Activated CD8-positive, alpha-beta T cell treated with anti-CD3 and anti-CD28 coated beads, Interleukin-2, amount 10 ng/mL, durations not matched to agents 7 days and 5 days (primary cell): ENCODE measurements at regions not wholly inside any gene's neighbourhood (a gene's known extent, or its start where the extent isn't known, plus 50 kb on each side); places are given as distances from the start of the nearest gene placed in this dataset.

ENCODE experiments used
- ATAC-seq: fragments of 150-1000 bp; cut with Tn5 transposase; one replicate; pipeline ENCODE4 v1.10.0; 2021; ENCODE audit warnings: moderate library complexity
- CTCF ChIA-PET: fragments of 350-600 bp; sonication (Branson Sonifier 250); formaldehyde crosslinking; loops from one replicate; lab custom pipeline; 2021; ENCODE audit warnings: antibody characterized with exemption; lab: Charles Lee
- POLR2A ChIA-PET: fragments of 350-600 bp; sonication (Branson Sonifier 250); formaldehyde crosslinking; loops from one replicate; lab custom pipeline; 2021; ENCODE audit warnings: antibody characterized with exemption; lab: Charles Lee
- DNase-seq: peaks from one replicate; pipeline ENCODE4 v3.0.0-alpha.2; 2020
- H3K27ac Mint-ChIP-seq: one replicate; pipeline ENCODE4 v1.8.0; 2021; ENCODE audit warnings: mild to moderate bottlenecking, mixed read lengths
- H3K27me3 Mint-ChIP-seq: one replicate; pipeline ENCODE4 v1.8.0; 2021; ENCODE audit warnings: low read depth, mixed read lengths
- H3K36me3 Mint-ChIP-seq: one replicate; pipeline ENCODE4 v1.8.0; 2021; ENCODE audit warnings: low read depth, mixed read lengths
- H3K4me1 Mint-ChIP-seq: one replicate; pipeline ENCODE4 v1.8.0; 2021; ENCODE audit warnings: low read depth, mixed read lengths
- H3K4me3 Mint-ChIP-seq: one replicate; pipeline ENCODE4 v1.8.0; 2021; ENCODE audit warnings: mild to moderate bottlenecking, mixed read lengths
- H3K9me3 Mint-ChIP-seq: one replicate; pipeline ENCODE4 v1.8.0; 2022; ENCODE audit warnings: mixed read lengths; ENCODE audit not compliant: insufficient read depth

DNA sequence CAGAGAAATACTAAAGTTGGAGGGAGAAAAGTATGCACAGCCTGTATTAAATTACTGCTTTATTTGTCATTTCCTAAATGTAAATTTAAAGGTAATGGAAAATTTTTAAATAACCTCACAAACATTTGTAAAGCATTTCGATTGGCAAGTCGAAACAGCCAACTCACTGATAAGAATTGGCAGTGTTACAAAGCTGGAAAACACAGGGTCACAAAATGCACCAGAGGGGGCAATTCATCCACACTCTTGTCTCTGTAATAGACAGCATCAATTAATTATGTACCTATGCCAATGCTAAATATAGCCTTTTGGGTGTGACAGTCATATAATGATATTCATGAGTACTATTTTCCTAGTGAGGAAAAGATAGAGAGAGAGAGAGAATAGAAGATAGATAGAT, 140.6 kb upstream of the PRLR start:
- H3K27ac Mint-ChIP-seq: no peak overlapping the region
- no peaks in the 10 kb centered on the region for H3K9me3 Mint-ChIP-seq
- no peaks in the 10 kb centered on the region for H3K36me3 Mint-ChIP-seq
- CTCF ChIA-PET: no interaction called here
- DNase-seq (no peak), ATAC-seq (no peak)
- no peaks in the 10 kb centered on the region for H3K4me1 Mint-ChIP-seq
- H3K4me3 Mint-ChIP-seq: no peak overlapping the region
- H3K27me3 Mint-ChIP-seq: peaks cover 2% of the 10 kb centered on the region
- POLR2A ChIA-PET: no interaction called here

DNA sequence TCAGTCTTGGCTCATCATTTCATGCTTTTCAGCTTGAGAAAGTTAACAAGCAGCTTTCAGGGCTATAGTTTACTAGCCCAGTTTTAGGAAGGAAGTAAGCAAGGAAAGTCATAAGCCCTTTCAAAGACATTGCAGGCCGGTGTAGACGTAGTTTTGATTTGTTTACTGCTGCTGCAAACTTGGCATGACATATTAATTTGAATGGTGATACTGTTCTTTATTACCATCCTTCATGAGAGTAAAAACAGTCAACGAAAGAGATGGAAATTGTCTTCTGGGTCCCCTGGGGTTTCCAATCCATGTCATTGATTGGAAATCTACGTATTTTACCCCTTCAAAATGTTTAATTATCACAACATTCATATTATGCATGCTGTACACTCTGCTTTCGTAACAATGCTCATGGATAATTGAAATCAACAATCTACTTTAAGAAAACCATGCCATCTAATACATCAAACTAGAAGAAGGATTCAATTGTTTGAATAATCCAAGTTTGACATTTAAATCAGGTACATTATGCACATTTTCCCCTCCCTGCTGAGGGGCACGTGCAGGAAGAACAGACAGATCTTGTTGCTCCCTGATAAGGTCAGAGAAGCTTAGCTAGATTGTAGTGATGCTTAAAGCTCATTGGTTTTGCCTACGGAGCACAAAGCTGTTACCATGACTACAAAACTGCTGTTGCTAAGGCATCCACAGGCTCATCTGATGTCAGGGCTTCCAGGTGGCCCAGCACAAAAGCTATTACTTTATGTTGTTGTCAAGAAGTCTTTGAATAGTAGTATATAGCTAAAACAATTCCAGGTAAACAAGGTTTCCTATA, 139.9 kb upstream of the PRLR start:
- no peak overlapping the region for H3K4me3 Mint-ChIP-seq
- no peaks in the 10 kb centered on the region for H3K4me1 Mint-ChIP-seq
- H3K27me3 Mint-ChIP-seq: peaks cover 2% of the 10 kb centered on the region
- no peak for ATAC-seq
- no peak overlapping the region for H3K27ac Mint-ChIP-seq
- H3K36me3 Mint-ChIP-seq: no peaks in the 10 kb centered on the region
- POLR2A ChIA-PET: no interaction called here
- H3K9me3 Mint-ChIP-seq: no peaks in the 10 kb centered on the region
- CTCF ChIA-PET: no interaction called here
- DNase-seq: no peak

DNA sequence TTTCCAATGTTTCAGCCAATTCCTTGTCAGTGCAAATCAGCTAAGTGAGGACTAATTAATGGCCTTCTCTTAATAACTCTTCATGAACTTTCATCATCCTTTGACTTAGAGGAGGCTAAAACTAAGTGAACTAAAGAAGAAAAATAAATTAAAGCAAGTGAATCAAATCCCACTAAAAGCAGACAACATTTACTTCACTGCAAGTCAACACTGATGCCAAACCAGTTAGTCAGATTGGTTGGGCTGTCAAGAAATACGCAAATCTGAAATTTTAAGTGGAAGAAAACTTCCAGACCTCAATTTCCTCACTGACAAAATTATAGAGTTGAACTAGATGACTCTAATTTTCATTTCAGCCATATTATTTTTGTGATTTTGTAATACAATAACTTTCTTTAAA, 137.2 kb upstream of the PRLR start:
- peaks cover 2% of the 10 kb centered on the region for H3K27me3 Mint-ChIP-seq
- no peaks in the 10 kb centered on the region for H3K9me3 Mint-ChIP-seq
- ATAC-seq (no peak), DNase-seq (no peak)
- CTCF ChIA-PET: no interaction called here
- no peak overlapping the region for H3K4me3 Mint-ChIP-seq
- POLR2A ChIA-PET: no interaction called here
- no peaks in the 10 kb centered on the region for H3K4me1 Mint-ChIP-seq
- H3K27ac Mint-ChIP-seq: no peak overlapping the region
- H3K36me3 Mint-ChIP-seq: no peaks in the 10 kb centered on the region

DNA sequence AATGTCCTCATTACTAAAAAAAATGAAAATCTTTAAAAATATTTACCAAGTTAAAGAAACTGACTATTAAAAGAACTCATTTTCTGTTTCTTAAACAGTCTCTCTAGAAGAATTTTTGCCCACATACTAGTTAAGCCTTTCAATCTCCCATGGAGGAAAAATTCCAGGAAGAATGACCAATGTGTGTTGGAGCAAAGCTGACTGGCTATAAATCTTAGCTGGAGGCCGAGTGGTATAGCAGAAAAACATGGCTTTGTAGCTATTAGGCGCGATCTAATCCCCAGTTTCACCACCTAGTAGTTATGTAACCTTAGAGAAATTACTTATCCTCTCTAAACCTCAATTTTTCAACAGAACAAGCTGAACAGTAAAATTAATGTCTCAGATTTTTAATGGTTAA, 135.5 kb upstream of the PRLR start:
- peaks cover 2% of the 10 kb centered on the region for H3K27me3 Mint-ChIP-seq
- DNase-seq: no peak
- no peak overlapping the region for H3K27ac Mint-ChIP-seq
- H3K4me1 Mint-ChIP-seq: no peaks in the 10 kb centered on the region
- no peaks in the 10 kb centered on the region for H3K36me3 Mint-ChIP-seq
- CTCF ChIA-PET: no interaction called here
- H3K9me3 Mint-ChIP-seq: no peaks in the 10 kb centered on the region
- POLR2A ChIA-PET: no interaction called here
- no peak for ATAC-seq
- H3K4me3 Mint-ChIP-seq: no peak overlapping the region

DNA sequence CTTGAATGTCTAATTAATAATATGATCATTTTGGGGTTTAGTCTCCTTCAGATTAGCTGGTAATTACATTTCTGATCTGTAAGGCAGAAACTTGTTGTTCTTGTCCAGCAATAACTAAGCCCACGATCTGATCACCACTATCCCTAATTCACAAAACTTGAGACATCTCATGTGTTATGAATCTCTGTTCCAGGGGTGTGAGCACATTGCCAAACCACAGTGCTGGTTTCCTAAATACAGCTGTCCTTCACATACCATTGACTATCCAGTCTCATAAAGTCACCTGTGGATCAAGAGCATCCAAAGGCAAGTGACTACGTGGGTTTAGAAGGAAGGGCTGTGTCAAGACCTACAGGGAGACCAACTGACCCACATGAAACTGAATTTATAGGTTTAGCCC, 134.1 kb upstream of the PRLR start:
- CTCF ChIA-PET: interaction anchor here (0.6 kb wide), 1 partner anchor 42 kb away, joined by 3 read pairs; no protein-coding TSS in a partner anchor
- POLR2A ChIA-PET: no interaction called here
- Mint-ChIP-seq H3K9me3 (no peaks in the 10 kb centered on the region), H3K27ac (no peak overlapping the region), H3K4me3 (no peak overlapping the region), H3K27me3 (peaks cover 2% of the 10 kb centered on the region), H3K36me3 (no peaks in the 10 kb centered on the region), H3K4me1 (no peaks in the 10 kb centered on the region)
- no peak for DNase-seq
- ATAC-seq: no peak

DNA sequence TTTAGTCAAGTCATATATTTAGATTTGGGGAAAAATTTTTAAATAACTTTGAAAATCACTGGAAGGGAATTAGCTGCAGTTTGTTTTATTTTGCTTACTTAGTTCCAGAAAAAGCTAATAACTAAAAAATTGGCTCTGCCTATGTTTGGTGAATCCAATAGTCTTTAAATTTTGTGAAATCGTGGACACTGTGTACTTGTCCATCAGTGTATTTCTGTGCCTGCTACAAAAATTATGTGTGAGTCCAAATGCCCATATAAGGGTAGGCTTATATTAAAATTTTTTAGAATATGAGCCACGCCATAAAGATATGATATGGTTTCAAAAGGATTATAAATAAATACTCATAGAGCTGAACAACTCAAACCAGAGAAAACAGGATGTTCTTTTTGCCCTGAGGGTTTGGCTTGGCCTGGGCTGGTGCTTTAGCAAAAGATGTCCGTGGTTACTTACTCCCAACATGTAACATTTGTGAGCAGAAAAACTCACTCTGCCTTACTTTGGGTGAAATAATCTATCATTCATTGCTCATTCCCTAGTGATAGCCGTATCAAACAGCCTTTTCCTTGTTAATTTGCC, 133.2 kb upstream of the PRLR start:
- no peak overlapping the region for H3K27ac Mint-ChIP-seq
- DNase-seq (no peak), ATAC-seq (no peak)
- POLR2A ChIA-PET: no interaction called here
- no peaks in the 10 kb centered on the region for H3K4me1 Mint-ChIP-seq
- H3K36me3 Mint-ChIP-seq: no peaks in the 10 kb centered on the region
- CTCF ChIA-PET: interaction anchor here (0.6 kb wide), 1 partner anchor 42 kb away, joined by 3 read pairs; no protein-coding TSS in a partner anchor
- no peaks in the 10 kb centered on the region for H3K9me3 Mint-ChIP-seq
- no peak overlapping the region for H3K4me3 Mint-ChIP-seq
- H3K27me3 Mint-ChIP-seq: peaks cover 2% of the 10 kb centered on the region

DNA sequence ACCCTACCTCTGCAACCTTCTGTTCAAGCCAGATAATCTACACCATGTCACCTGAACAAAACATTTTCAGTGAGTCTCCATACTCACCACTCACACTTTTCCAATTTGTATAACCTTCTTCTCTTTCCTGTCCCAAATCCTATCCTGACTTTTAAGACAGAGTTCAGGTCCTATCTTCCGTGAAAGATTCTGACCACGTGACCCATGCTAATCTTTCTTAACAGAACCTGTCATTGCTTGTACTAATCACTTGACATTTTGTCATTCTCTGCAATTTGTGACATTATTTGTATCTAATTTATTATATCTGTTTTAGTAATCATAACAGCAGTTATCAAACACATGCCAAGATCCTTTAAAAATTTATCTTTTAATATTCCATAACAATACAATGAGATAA, 132.5 kb upstream of the PRLR start:
- no peak for ATAC-seq
- H3K36me3 Mint-ChIP-seq: no peaks in the 10 kb centered on the region
- ChIA-PET POLR2A (no interaction called here), CTCF (no interaction called here)
- no peak for DNase-seq
- peaks cover 2% of the 10 kb centered on the region for H3K27me3 Mint-ChIP-seq
- H3K4me3 Mint-ChIP-seq: no peak overlapping the region
- no peak overlapping the region for H3K27ac Mint-ChIP-seq
- no peaks in the 10 kb centered on the region for H3K4me1 Mint-ChIP-seq
- no peaks in the 10 kb centered on the region for H3K9me3 Mint-ChIP-seq

DNA sequence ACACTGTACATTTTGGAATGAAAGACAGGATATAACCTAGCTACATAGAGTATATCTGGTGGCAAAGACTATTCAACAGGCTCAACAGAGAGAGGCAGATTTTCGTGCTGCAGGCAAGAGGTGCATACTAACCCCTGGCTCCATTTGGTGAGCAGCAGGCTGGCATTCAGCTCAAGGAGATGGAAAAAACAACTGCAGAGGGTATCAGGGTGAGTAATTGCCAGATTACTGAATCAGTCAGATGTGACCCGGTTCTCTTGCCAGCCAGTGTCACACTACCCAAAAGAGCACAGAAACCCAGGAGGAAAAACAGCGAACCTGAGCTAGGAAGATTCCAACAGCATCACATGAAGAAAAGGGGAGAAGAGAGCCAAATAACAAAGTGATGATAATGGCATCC, 130.4 kb upstream of the PRLR start:
- POLR2A ChIA-PET: no interaction called here
- ATAC-seq (no peak), DNase-seq (no peak)
- no peaks in the 10 kb centered on the region for H3K4me1 Mint-ChIP-seq
- H3K4me3 Mint-ChIP-seq: no peak overlapping the region
- CTCF ChIA-PET: no interaction called here
- H3K9me3 Mint-ChIP-seq: no peaks in the 10 kb centered on the region
- no peaks in the 10 kb centered on the region for H3K36me3 Mint-ChIP-seq
- H3K27me3 Mint-ChIP-seq: no peaks in the 10 kb centered on the region
- H3K27ac Mint-ChIP-seq: no peak overlapping the region

DNA sequence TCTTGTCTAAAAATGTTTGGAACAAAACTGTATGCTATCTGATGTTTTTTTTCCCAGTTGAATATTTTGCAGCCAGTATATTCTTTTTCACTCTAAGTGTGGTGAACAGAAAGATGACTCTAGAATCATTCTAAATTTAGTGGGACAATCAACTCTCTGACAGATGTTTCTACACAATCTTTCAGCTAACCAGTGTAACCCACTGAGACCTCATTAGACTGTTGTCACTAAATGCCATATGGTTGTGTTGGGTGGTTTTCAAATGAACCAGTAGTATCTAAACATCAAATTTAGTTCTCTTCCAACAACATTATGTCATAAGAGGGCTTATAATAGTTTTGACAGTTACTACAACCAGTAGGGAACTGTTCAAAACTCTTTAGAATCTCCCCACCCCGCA, 129.6 kb upstream of the PRLR start:
- no peaks in the 10 kb centered on the region for H3K36me3 Mint-ChIP-seq
- ATAC-seq (no peak), DNase-seq (no peak)
- POLR2A ChIA-PET: no interaction called here
- no peaks in the 10 kb centered on the region for H3K4me1 Mint-ChIP-seq
- H3K9me3 Mint-ChIP-seq: no peaks in the 10 kb centered on the region
- no peak overlapping the region for H3K27ac Mint-ChIP-seq
- H3K27me3 Mint-ChIP-seq: no peaks in the 10 kb centered on the region
- CTCF ChIA-PET: no interaction called here
- no peak overlapping the region for H3K4me3 Mint-ChIP-seq

DNA sequence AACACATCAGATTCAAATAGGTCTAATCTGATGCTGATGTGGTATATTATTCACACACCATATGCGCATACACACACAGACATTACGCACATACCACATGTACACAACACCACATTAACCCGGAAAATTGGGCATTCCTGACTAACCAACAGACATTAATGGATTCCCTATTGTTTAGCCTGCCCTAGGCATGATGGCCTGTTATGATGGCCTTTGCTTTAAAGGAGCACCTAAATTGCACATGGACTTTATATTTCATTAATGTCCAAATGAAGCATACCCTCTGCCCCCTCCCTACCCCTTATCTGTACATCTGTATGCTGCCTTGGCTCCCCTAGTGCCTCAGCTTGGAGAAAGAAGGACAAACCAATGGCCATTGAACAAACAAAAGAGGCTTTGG, 127.7 kb upstream of the PRLR start:
- ATAC-seq (no peak), DNase-seq (no peak)
- ChIA-PET CTCF (no interaction called here), POLR2A (no interaction called here)
- H3K4me3 Mint-ChIP-seq: no peak overlapping the region
- H3K27ac Mint-ChIP-seq: no peak overlapping the region
- H3K4me1 Mint-ChIP-seq: no peaks in the 10 kb centered on the region
- no peaks in the 10 kb centered on the region for H3K36me3 Mint-ChIP-seq
- H3K27me3 Mint-ChIP-seq: no peaks in the 10 kb centered on the region
- H3K9me3 Mint-ChIP-seq: no peaks in the 10 kb centered on the region

DNA sequence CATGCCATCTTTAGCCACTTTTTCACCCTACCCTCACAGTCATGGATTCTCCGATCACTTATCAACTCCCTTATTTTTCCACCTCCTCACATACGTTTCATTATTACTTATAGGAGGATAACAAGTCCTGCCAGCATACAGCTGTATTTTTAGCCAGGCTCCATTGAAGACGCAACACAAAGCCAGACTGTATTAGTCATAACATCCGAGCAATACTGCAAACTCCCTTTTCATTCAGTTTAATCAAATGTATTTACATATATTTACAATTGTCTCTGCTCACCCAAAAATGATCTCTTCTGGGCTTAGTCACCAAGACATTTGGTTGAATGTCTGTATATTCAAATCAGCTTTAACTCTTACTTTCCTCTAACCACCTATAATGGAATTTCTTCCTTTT, 126.4 kb upstream of the PRLR start:
- H3K9me3 Mint-ChIP-seq: no peaks in the 10 kb centered on the region
- POLR2A ChIA-PET: no interaction called here
- no peaks in the 10 kb centered on the region for H3K36me3 Mint-ChIP-seq
- CTCF ChIA-PET: no interaction called here
- no peak overlapping the region for H3K4me3 Mint-ChIP-seq
- DNase-seq (no peak), ATAC-seq (no peak)
- H3K27ac Mint-ChIP-seq: no peak overlapping the region
- H3K4me1 Mint-ChIP-seq: no peaks in the 10 kb centered on the region
- no peaks in the 10 kb centered on the region for H3K27me3 Mint-ChIP-seq

DNA sequence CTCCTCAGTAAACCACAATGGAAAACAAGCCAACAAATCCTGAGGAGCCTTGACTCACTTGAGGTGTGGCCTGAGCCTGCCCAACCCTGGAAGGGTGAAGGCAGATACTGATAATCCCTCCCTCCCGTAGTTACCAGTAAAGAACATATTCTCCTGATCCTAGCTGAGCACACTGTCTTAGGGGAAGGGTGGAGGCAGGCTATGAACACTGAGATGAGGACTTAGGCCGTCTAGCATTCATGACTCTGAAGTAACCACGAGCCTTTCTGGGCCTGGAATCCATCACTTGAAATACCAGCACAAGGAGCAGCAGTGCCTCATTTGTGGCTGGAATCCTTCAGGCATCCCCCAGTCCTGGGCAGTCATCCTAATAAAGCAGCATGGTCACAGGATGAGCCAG, 124.5 kb upstream of the PRLR start:
- POLR2A ChIA-PET: no interaction called here

More for the DNA sequence above, 124.5 kb upstream of the PRLR start:
- Mint-ChIP-seq H3K27me3 (no peaks in the 10 kb centered on the region), H3K4me1 (no peaks in the 10 kb centered on the region), H3K36me3 (no peaks in the 10 kb centered on the region), H3K27ac (no peak overlapping the region), H3K4me3 (no peak overlapping the region), H3K9me3 (no peaks in the 10 kb centered on the region)
- CTCF ChIA-PET: no interaction called here
- no peak for ATAC-seq
- no peak for DNase-seq
